ENCODE measurements at regions not wholly inside any gene's neighbourhood (a gene's known extent, or its start where the extent isn't known, plus 50 kb on each side); places are given as distances from the start of the nearest gene placed in this dataset.

- no peak for DNase-seq
Measured at GRCh38 chr6:56345376-56345995, 98.1 kb upstream of the COL21A1 start.

- DNase-seq = no peak
Measured at GRCh38 chr6:56343295-56343694, 95.9 kb upstream of the COL21A1 start.

GRCh38 chr6:56339524-56339923 is 92.1 kb upstream of the COL21A1 start:
- DNase-seq = no peak

- no peak for DNase-seq
Measured at GRCh38 chr6:56335726-56336125, 88.3 kb upstream of the COL21A1 start.

GRCh38 chr6:56334937-56335336 is 87.6 kb upstream of the COL21A1 start:
- DNase-seq = no peak

GRCh38 chr6:56329271-56330050 is 82.1 kb upstream of the COL21A1 start:
- no peak for DNase-seq

GRCh38 chr6:56328728-56329090 is 81.3 kb upstream of the COL21A1 start:
- no peak for DNase-seq

- DNase-seq = no peak
Measured at GRCh38 chr6:56327946-56328727, 80.8 kb upstream of the COL21A1 start.

GRCh38 chr6:56324396-56324795 is 77.0 kb upstream of the COL21A1 start:
- DNase-seq = no peak

- no peak for DNase-seq
Measured at GRCh38 chr6:56318851-56319250, 71.5 kb upstream of the COL21A1 start.

- DNase-seq = no peak
Measured at GRCh38 chr6:56314683-56315523, 67.5 kb upstream of the COL21A1 start.

- no peak for DNase-seq
Measured at GRCh38 chr6:56311533-56312448, 64.4 kb upstream of the COL21A1 start.

GRCh38 chr6:56311061-56311460 is 63.7 kb upstream of the COL21A1 start:
- no peak for DNase-seq

GRCh38 chr6:56310241-56310640 is 62.9 kb upstream of the COL21A1 start:
- no peak for DNase-seq

GRCh38 chr6:56299916-56300315 is 52.5 kb upstream of the COL21A1 start:
- DNase-seq = no peak

- no peak for DNase-seq
Measured at GRCh38 chr6:56297022-56297989, 49.9 kb upstream of the COL21A1 start.

Data from activated gamma-delta T cell treated with Interleukin-2 at 50 U/mL for 16 hours (primary cell).